CD8-positive, alpha-beta memory T cell (primary cell): ENCODE measurements at regions not wholly inside any gene's neighbourhood (a gene's known extent, or its start where the extent isn't known, plus 50 kb on each side); places are given as distances from the start of the nearest gene placed in this dataset.

Experiments
- CTCF ChIA-PET: fragments of 350-600 bp; sonication (Branson Sonifier 250); formaldehyde crosslinking; loops from one replicate; lab custom pipeline; 2021; ENCODE audit warnings: antibody characterized with exemption; lab: Charles Lee
- POLR2A ChIA-PET: fragments of 350-600 bp; sonication (Branson Sonifier 250); formaldehyde crosslinking; loops from one replicate; lab custom pipeline; 2021; ENCODE audit warnings: antibody characterized with exemption; lab: Charles Lee
- DNase-seq, 5 donors: peaks; one replicate each; pipeline versions ENCODE4 v3.0.0 to v3.0.0-alpha.2; 2020 to 2022; ENCODE audit warnings: mixed read lengths in 1 of 5
- H3K27ac ChIP-seq: one replicate; pipeline ENCODE4 v1.7.0; 2013; ENCODE audit warnings: low read depth, mild to moderate bottlenecking, low read length, moderate library complexity
- H3K27me3 ChIP-seq: 2 replicates; pipeline ENCODE4 v1.7.0; 2013; ENCODE audit warnings: low read length, mild to moderate bottlenecking; ENCODE audit not compliant: insufficient read depth, poor library complexity, severe bottlenecking
- H3K36me3 ChIP-seq: 2 replicates; pipeline ENCODE4 v1.7.0; 2013; ENCODE audit warnings: mild to moderate bottlenecking, low read length, moderate library complexity; ENCODE audit not compliant: insufficient read depth
- H3K4me1 ChIP-seq: 2 replicates; pipeline ENCODE4 v1.7.0; 2013; ENCODE audit warnings: mild to moderate bottlenecking, low read length, moderate library complexity; ENCODE audit not compliant: insufficient read depth
- H3K4me3 ChIP-seq: 2 replicates; pipeline ENCODE4 v1.7.0; 2013; ENCODE audit warnings: mild to moderate bottlenecking, low read length
- H3K9me3 ChIP-seq: 2 replicates; pipeline ENCODE4 v1.7.0; 2013; ENCODE audit warnings: mild to moderate bottlenecking, low read length
- H3K27ac Mint-ChIP-seq, 8 donors: one replicate each; pipeline ENCODE4 v1.8.0; 2020 to 2021; ENCODE audit warnings: mixed read lengths in 8 of 8, mild to moderate bottlenecking in 6 of 8, inconsistent platforms in 3 of 8, moderate library complexity in 3 of 8
- H3K27me3 Mint-ChIP-seq, 2 donors: one replicate each; pipeline ENCODE4 v1.8.0; 2020 to 2021; ENCODE audit warnings: mixed read lengths in 2 of 2, mild to moderate bottlenecking in 1 of 2, moderate library complexity in 1 of 2
- H3K36me3 Mint-ChIP-seq, 3 donors: one replicate each; pipeline ENCODE4 v1.8.0; 2020 to 2021; ENCODE audit warnings: mixed read lengths in 3 of 3, inconsistent platforms in 1 of 3, mild to moderate bottlenecking in 1 of 3
- H3K4me1 Mint-ChIP-seq, 3 donors: one replicate each; pipeline ENCODE4 v1.8.0; 2020 to 2021; ENCODE audit warnings: mixed read lengths in 3 of 3, inconsistent platforms in 1 of 3, mild to moderate bottlenecking in 1 of 3
- H3K4me3 Mint-ChIP-seq, 7 donors: one replicate each; pipeline ENCODE4 v1.8.0; 2020 to 2021; ENCODE audit warnings: mixed read lengths in 7 of 7, mild to moderate bottlenecking in 6 of 7, moderate library complexity in 4 of 7, inconsistent platforms in 2 of 7
- H3K9me3 Mint-ChIP-seq, 5 donors: one replicate each; pipeline ENCODE4 v1.8.0; 2020 to 2022; ENCODE audit warnings: mixed read lengths in 5 of 5, mild to moderate bottlenecking in 3 of 5, moderate library complexity in 2 of 5, inconsistent platforms in 1 of 5

DNA sequence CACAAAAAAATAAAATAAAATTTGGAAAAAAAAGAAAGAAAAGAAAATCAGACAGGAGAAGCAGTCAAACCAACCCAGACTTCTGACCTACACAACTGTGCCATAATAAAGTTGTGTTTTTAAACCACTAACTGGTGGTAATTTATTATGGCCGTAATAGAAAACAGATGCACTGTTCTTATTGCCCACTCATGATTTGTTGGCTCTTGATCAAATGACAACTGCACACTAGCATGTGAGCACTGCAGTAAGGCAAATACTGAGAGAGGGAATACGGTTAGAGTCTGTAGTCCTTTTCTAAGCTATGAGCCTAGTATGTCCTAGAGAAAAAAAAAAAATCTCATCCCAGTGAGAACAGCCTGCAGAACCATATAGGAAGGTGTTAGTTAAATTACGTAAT lies 61.2 kb upstream of the TNR start:
- Histone ChIP-seq H3K36me3 (no peaks in the 10 kb centered on the region), H3K9me3 (no peaks in the 10 kb centered on the region), H3K4me3 (no peak overlapping the region), H3K27me3 (no peaks in the 10 kb centered on the region), H3K27ac (no peak overlapping the region), H3K4me1 (no peaks in the 10 kb centered on the region)
- Mint-ChIP-seq H3K4me1 (no peaks in the 10 kb centered on the region), H3K9me3 (peaks cover 0 to 2% (median 0%) of the 10 kb centered on the region in 5 donors), H3K36me3 (no peaks in the 10 kb centered on the region), H3K4me3 (no peak overlapping the region), H3K27me3 (peaks cover 5 to 12% of the 10 kb centered on the region in 2 donors), H3K27ac (no peak overlapping the region)
- ChIA-PET CTCF (no interaction called here), POLR2A (no interaction called here)
- no peak for DNase-seq

DNA sequence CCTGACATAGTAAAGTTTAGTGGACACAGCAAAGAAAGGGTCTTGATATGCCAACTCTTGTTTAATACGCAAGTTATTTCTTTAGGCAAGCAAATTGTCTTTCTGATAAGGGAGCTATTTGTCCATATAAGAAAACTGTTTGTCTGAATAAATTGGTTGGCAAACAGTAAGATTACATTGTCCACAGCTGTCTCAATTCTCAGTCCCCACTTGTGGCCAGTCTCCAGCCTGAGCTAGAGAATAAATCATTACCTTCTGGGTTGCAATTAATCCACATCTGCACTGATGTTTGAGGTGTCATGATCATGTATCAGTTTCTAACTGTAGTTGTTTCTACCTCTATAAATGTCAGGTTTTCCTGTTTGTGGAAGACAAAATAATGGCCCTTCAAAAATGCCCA lies 60.0 kb upstream of the TNR start:
- H3K4me3 Mint-ChIP-seq = no peak overlapping the region
- no peaks in the 10 kb centered on the region for H3K4me1 ChIP-seq
- ChIA-PET POLR2A (no interaction called here), CTCF (no interaction called here)
- no peaks in the 10 kb centered on the region for H3K9me3 ChIP-seq
- H3K4me3 ChIP-seq = no peak overlapping the region
- H3K27me3 ChIP-seq = no peaks in the 10 kb centered on the region
- no peaks in the 10 kb centered on the region for H3K4me1 Mint-ChIP-seq
- no peak overlapping the region for H3K27ac Mint-ChIP-seq
- no peaks in the 10 kb centered on the region for H3K36me3 Mint-ChIP-seq
- no peak overlapping the region for H3K27ac ChIP-seq
- peaks cover 0 to 2% (median 0%) of the 10 kb centered on the region in 5 donors for H3K9me3 Mint-ChIP-seq
- DNase-seq = no peak
- no peaks in the 10 kb centered on the region for H3K36me3 ChIP-seq
- peaks cover 0 to under 1% of the 10 kb centered on the region in 2 donors for H3K27me3 Mint-ChIP-seq

DNA sequence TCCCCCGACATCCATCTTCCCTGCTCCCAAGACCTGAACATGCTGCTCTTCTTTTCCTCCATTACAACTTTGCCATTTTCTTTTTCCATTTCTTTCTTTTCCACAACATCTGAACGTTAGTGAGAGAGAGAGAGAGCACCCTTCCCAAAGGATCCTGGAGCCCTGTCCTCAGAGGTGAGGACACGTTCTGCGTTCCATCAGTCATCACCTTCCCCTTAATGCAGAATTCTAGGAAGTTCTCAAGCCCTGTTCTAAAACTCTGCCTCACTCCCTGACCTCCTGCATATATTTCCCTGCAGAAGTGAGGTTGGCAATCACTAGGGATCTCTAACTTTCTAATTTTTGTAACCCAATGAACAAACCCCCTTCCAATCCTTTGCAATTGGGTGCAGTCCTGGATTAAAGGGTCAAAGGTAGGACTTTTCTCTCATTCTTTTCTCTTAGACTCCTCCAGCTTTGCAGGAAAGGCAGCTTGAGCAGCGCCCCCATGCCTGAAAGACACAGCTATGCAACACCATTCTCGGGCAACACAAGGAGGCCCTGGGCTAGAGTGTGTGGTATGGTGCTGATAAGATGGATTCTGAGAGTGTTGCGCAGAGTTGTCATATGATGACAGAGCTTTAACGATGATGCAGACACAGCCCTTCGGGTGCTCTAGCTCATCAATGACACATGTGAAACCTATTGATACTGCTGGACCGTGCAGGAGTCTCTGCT lies 59.2 kb upstream of the TNR start:
- Histone ChIP-seq H3K4me3 (no peak overlapping the region), H3K27me3 (no peaks in the 10 kb centered on the region), H3K4me1 (no peaks in the 10 kb centered on the region), H3K27ac (no peak overlapping the region), H3K9me3 (no peaks in the 10 kb centered on the region), H3K36me3 (no peaks in the 10 kb centered on the region)
- DNase-seq = no peak
- Mint-ChIP-seq H3K27me3 (no peaks in the 10 kb centered on the region), H3K9me3 (peaks cover 0 to 2% (median 0%) of the 10 kb centered on the region in 5 donors), H3K4me1 (no peaks in the 10 kb centered on the region), H3K4me3 (no peak overlapping the region), H3K27ac (no peak overlapping the region), H3K36me3 (no peaks in the 10 kb centered on the region)
- CTCF ChIA-PET = no interaction called here
- POLR2A ChIA-PET = no interaction called here

DNA sequence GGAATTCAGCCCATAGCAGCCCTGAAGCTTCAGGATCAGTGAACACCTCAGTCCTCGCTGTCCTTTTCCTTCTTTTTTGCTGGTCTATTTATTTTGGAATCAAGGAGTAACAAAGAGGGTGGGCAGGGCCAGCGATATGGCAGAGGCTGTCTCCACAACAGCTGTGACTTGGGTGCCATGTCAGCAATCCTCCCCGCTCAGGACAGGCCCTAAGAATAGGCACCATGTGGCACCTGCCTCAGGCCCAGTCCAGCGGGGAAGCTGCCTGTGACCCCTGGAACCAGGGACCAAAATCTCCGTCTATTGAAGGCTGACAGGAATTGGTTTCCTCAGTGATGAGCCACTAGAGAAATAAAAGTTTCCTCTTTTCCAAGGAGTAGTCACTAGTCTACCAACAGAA lies 58.6 kb upstream of the TNR start:
- no peak overlapping the region for H3K27ac Mint-ChIP-seq
- H3K36me3 ChIP-seq = no peaks in the 10 kb centered on the region
- no peaks in the 10 kb centered on the region for H3K4me1 ChIP-seq
- no peak overlapping the region for H3K27ac ChIP-seq
- H3K9me3 Mint-ChIP-seq = peaks cover 0 to 2% (median 1%) of the 10 kb centered on the region in 5 donors
- no peaks in the 10 kb centered on the region for H3K4me1 Mint-ChIP-seq
- DNase-seq = no peak
- peaks cover 0 to 3% of the 10 kb centered on the region in 2 donors for H3K27me3 Mint-ChIP-seq
- H3K9me3 ChIP-seq = no peaks in the 10 kb centered on the region
- POLR2A ChIA-PET = no interaction called here
- H3K27me3 ChIP-seq = no peaks in the 10 kb centered on the region
- no peak overlapping the region for H3K4me3 ChIP-seq
- CTCF ChIA-PET = no interaction called here
- no peaks in the 10 kb centered on the region for H3K36me3 Mint-ChIP-seq
- H3K4me3 Mint-ChIP-seq = no peak overlapping the region

DNA sequence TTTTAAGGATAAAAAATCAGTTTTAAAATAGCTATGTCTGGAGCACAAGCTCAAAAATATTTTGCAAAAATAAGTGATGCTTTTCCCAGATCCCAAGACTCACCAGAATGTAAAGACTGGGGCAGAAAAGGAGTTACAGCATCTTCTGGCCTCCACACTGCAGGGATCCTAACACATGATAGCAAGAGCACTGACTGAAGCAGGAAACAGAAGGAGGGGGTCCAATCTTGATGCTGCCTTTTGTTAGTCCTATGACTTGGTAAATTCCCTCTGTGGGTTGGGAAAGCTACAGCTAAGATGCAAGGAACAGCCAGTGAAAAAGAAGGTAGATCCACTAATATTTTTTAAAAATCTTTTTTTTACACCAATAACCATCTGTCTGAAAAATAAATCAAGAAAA lies 54.2 kb upstream of the TNR start:
- DNase-seq = no peak
- no peaks in the 10 kb centered on the region for H3K36me3 Mint-ChIP-seq
- ChIA-PET POLR2A (no interaction called here), CTCF (interaction anchor here (1.8 kb wide), 1 partner anchor 10 kb away, joined by 3 read pairs; no protein-coding TSS in a partner anchor)
- H3K4me1 Mint-ChIP-seq = no peaks in the 10 kb centered on the region
- Histone ChIP-seq H3K27me3 (no peaks in the 10 kb centered on the region), H3K36me3 (no peaks in the 10 kb centered on the region), H3K27ac (no peak overlapping the region), H3K4me1 (no peaks in the 10 kb centered on the region), H3K9me3 (no peaks in the 10 kb centered on the region), H3K4me3 (no peak overlapping the region)
- peaks cover 0 to 16% of the 10 kb centered on the region in 2 donors for H3K27me3 Mint-ChIP-seq
- no peak overlapping the region for H3K27ac Mint-ChIP-seq
- H3K9me3 Mint-ChIP-seq = peaks cover 0 to 4% (median 0%) of the 10 kb centered on the region in 5 donors
- H3K4me3 Mint-ChIP-seq = no peak overlapping the region

DNA sequence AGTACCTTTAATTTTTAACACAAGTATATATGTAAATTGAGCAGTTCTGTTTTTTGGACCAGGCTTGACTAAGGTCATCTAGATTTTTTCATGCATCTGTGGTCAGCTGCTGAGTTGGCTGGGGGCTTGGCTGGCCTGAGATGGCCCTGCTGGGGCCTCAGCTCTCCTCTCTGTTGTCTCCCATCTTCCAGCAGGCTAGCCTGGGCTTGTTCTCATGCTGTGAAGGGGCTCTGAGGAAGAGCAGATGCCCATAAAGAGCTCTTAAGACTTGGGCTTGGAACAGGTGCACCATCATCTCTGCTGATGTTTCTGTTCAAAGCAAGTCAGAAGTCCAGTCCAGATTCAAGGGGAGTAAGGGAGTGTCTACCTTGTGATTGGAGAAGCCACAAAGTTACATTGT lies 51.2 kb upstream of the TNR start:
- peaks cover 3 to 27% of the 10 kb centered on the region in 2 donors for H3K27me3 Mint-ChIP-seq
- ChIA-PET CTCF (no interaction called here), POLR2A (no interaction called here)
- Histone ChIP-seq H3K36me3 (no peaks in the 10 kb centered on the region), H3K4me3 (no peak overlapping the region), H3K27ac (no peak overlapping the region), H3K4me1 (no peaks in the 10 kb centered on the region), H3K9me3 (no peaks in the 10 kb centered on the region), H3K27me3 (no peaks in the 10 kb centered on the region)
- H3K4me3 Mint-ChIP-seq = no peak overlapping the region
- no peaks in the 10 kb centered on the region for H3K4me1 Mint-ChIP-seq
- DNase-seq = no peak
- no peak overlapping the region for H3K27ac Mint-ChIP-seq
- H3K9me3 Mint-ChIP-seq = peaks cover 0 to 4% (median 0%) of the 10 kb centered on the region in 5 donors
- no peaks in the 10 kb centered on the region for H3K36me3 Mint-ChIP-seq

DNA sequence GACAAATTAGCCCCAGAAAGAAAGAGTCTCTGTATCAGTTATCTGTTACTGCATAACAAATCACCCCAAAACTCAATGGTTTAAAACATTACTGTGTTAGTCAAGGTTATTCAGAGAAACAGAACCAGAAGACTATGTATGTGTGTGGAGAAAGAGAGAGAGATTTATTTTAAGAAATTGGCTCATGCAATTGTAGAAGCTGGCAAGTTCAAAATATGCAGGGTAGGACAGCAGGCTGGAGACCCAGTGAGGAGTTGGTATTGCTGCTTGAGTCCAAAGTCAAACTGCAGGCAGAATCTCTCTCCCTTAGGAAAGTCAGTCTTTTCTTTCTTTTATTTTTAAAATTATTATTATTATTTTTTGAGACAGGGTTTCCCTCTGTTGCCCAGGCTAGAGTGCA lies 50.2 kb upstream of the TNR start:
- Histone ChIP-seq H3K27me3 (no peaks in the 10 kb centered on the region), H3K27ac (no peak overlapping the region), H3K4me1 (no peaks in the 10 kb centered on the region), H3K9me3 (no peaks in the 10 kb centered on the region), H3K4me3 (no peak overlapping the region), H3K36me3 (no peaks in the 10 kb centered on the region)
- peaks cover 3 to 34% of the 10 kb centered on the region in 2 donors for H3K27me3 Mint-ChIP-seq
- ChIA-PET POLR2A (no interaction called here), CTCF (no interaction called here)
- H3K36me3 Mint-ChIP-seq = no peaks in the 10 kb centered on the region
- peaks cover 0 to 4% (median 0%) of the 10 kb centered on the region in 5 donors for H3K9me3 Mint-ChIP-seq
- H3K4me3 Mint-ChIP-seq = no peak overlapping the region
- DNase-seq = no peak
- H3K4me1 Mint-ChIP-seq = no peaks in the 10 kb centered on the region
- H3K27ac Mint-ChIP-seq = no peak overlapping the region
